H1 (cell line): ENCODE measurements at regions not wholly inside any gene's neighbourhood (a gene's known extent, or its start where the extent isn't known, plus 50 kb on each side); places are given as distances from the start of the nearest gene placed in this dataset.

ENCODE experiments used
- CHD2 ChIP-seq: IDR thresholded peaks from 2 replicates; pipeline ENCODE4 v1.6.1; 2012; ENCODE audit warnings: low read length, improper control_type of control experiment
- SIX5 ChIP-seq: IDR thresholded peaks from 2 replicates; pipeline ENCODE4 v1.6.1; 2011; ENCODE audit warnings: mild to moderate bottlenecking, low read depth, low read length

- TF ChIP-seq SIX5 (no peak), CHD2 (no peak)
Measured at GRCh38 chr22:48556222-48556621, 1271.5 kb downstream of the BRD1 start (continued).
